Heart left ventricle (tissue), 16 donors: ENCODE measurements at regions not wholly inside any gene's neighbourhood (a gene's known extent, or its start where the extent isn't known, plus 50 kb on each side); places are given as distances from the start of the nearest gene placed in this dataset.

ENCODE experiments used
- ATAC-seq, 4 donors: fragments of 200-7000 bp; cut with Tn5 transposase; one replicate each; pipeline ENCODE4 v1.9.1; 2020 to 2022; ENCODE audit warnings: moderate library complexity in 4 of 4, mild to moderate bottlenecking in 3 of 4, moderate number of reproducible peaks in 1 of 4
- DNase-seq, 5 donors: peaks; one replicate each; pipeline ENCODE4 v3.0.0-alpha.2; 2020
- H3K27ac ChIP-seq, 12 donors: fragments of 200-600 bp; sonication (generic) in 4 of 12; one replicate each; pipeline versions ENCODE4 v1.5.0 to v1.8.0; 2016 to 2022; ENCODE audit warnings: mild to moderate bottlenecking in 2 of 12
- H3K27me3 ChIP-seq, 9 donors: fragments of 200-600 bp; sonication (generic) in 2 of 9; one replicate each; pipeline versions ENCODE4 v1.5.1 to v1.8.0; 2016 to 2022; ENCODE audit warnings: mild to moderate bottlenecking in 3 of 9
- H3K36me3 ChIP-seq, 9 donors: fragments of 200-600 bp; sonication (generic) in 2 of 9; one replicate each; pipeline versions ENCODE4 v1.5.0 to v1.8.0; 2018 to 2022; ENCODE audit warnings: mild to moderate bottlenecking in 2 of 9
- H3K4me1 ChIP-seq, 12 donors: fragments of 200-600 bp; sonication (generic) in 4 of 12; one replicate each; pipeline versions ENCODE4 v1.5.0 to v1.8.0; 2016 to 2022; ENCODE audit warnings: mild to moderate bottlenecking in 3 of 12
- H3K4me3 ChIP-seq, 12 donors: fragments of 200-600 bp; sonication (generic) in 4 of 12; one replicate each; pipeline versions ENCODE4 v1.5.0 to v1.8.0; 2017 to 2022; ENCODE audit warnings: mild to moderate bottlenecking in 9 of 12, moderate library complexity in 4 of 12
- H3K9me3 ChIP-seq, 12 donors: fragments of 200-600 bp; sonication (generic) in 4 of 12; one replicate each; pipeline versions ENCODE4 v1.5.0 to v1.8.0; 2016 to 2022; ENCODE audit warnings: mild to moderate bottlenecking in 1 of 12
- CTCF ChIP-seq, 12 donors: fragments of 200-600 bp; sonication (generic) in 4 of 12; IDR thresholded peaks; one replicate each; pipeline versions ENCODE4 v1.5.0 to v1.8.0; 2018 to 2022; ENCODE audit warnings: antibody characterized with exemption in 12 of 12, mild to moderate bottlenecking in 5 of 12
- POLR2A ChIP-seq, 2 donors: fragments of 450-650 bp; IDR thresholded peaks; one replicate each; pipeline ENCODE4 v1.6.1; 2017; ENCODE audit warnings: antibody characterized with exemption in 2 of 2, mild to moderate bottlenecking in 2 of 2, moderate library complexity in 2 of 2
- WGBS, 4 donors: extraction: QIAGEN DNeasy Blood & Tissue Kit in 2 of 4; methylation state at CpG; one replicate each; pipeline versions ENCODE4 v1.1.5 to v1.1.7; 2013 to 2018; 5-methylcytosine and 5-hydroxymethylcytosine counted together
- intact Hi-C, 10 donors: fragments of 100-400 bp; cut with DNase I; formaldehyde crosslinking; loops; one replicate each; pipeline versions ENCODE4 v1.11.1 to v1.14.2; 2022
- donor health status: ischemic (EF 13 %, LVEDD 7.1; RV severe dilation, severe dysfunction).
- donor health status: healthy with polysubstance abuse.
- donor health status: DM: no; HTN: yes; CAD: no.
- donor health status: DM: no; HTN: no; CAD: no.
- donor health status: ischemic (EF 25% LVEDD 6.9; RV normal size, moderate dysfunction).
- donor health status: ischemic (EF 25% LVEDD 5.7; RV mildly dilated, moderate dysfunction).
- donor health status: healthy.
- donor health status: DM: yes; HTN: yes; CAD: no.
- donor health status: ischemic (EF 35%, LVEDD 5.7; RV mildly dilated, moderate dysfunction).
- donor health status: nonischemic (EF 11% LVEDD 7.7; RV severe dilation, severe dysfunction).
- donor health status: DM: yes; HTN: yes; CAD: no.
- donor health status: PGD.
- donor health status: ischemic (EF 29% LVEDD 5.4; RV normal size, mild dysfunction).
- donor health status: nonischemic (EF 23%, LVEDD 6.1; RV moderate dilation, normal function).

GRCh38 chr11:70727899-70728620 is 329.7 kb downstream of the CTTN start:
- Histone ChIP-seq H3K27me3 (peaks cover 0 to 3% (median 0%) of the 10 kb centered on the region in 9 donors), H3K4me1 (no peaks in the 10 kb centered on the region), H3K36me3 (no peaks in the 10 kb centered on the region), H3K9me3 (peaks cover 0 to 6% (median 0%) of the 10 kb centered on the region in 12 donors), H3K27ac (no peak overlapping the region), H3K4me3 (no peak overlapping the region)
- TF ChIP-seq CTCF (IDR thresholded peaks at IDR 0.05) (no peak), POLR2A (IDR thresholded peaks at IDR 0.05) (no peak)
- 55 to 69% (median 63%) methylated on average over 15 of the region's 15 CpGs for WGBS, 4 donors
- intact Hi-C loops: no loop called here
- DNase-seq (peak in 1 of 5 donors; percentile 6), ATAC-seq (no peak)

GRCh38 chr11:70729949-70730348 is 331.6 kb downstream of the CTTN start:
- Histone ChIP-seq H3K27me3 (peaks cover 0 to 3% (median 0%) of the 10 kb centered on the region in 9 donors), H3K4me3 (no peak overlapping the region), H3K9me3 (peaks cover 0 to 6% (median 0%) of the 10 kb centered on the region in 12 donors), H3K36me3 (no peaks in the 10 kb centered on the region), H3K27ac (no peak overlapping the region), H3K4me1 (no peaks in the 10 kb centered on the region)
- TF ChIP-seq CTCF (IDR thresholded peaks at IDR 0.05) (no peak), POLR2A (IDR thresholded peaks at IDR 0.05) (no peak)
- no peak for DNase-seq
- intact Hi-C loops: no loop called here
- WGBS, 4 donors: 76 to 85% (median 82%) methylated on average over 6 of the region's 6 CpGs
- no peak for ATAC-seq

GRCh38 chr11:70730411-70730810 is 332.1 kb downstream of the CTTN start:
- no peaks in the 10 kb centered on the region for H3K36me3 ChIP-seq
- DNase-seq: peak in 1 of 5 donors; percentile 7
- ATAC-seq: no peak
- WGBS, 4 donors: 84 to 90% (median 89%) methylated on average over 6 of the region's 6 CpGs
- no peak overlapping the region for H3K27ac ChIP-seq
- peaks cover 0 to 6% (median 0%) of the 10 kb centered on the region in 12 donors for H3K9me3 ChIP-seq
- intact Hi-C loops: no loop called here
- H3K27me3 ChIP-seq: no peaks in the 10 kb centered on the region
- no peak for TF ChIP-seq CTCF (IDR thresholded peaks at IDR 0.05)
- no peak for TF ChIP-seq POLR2A (IDR thresholded peaks at IDR 0.05)
- no peak overlapping the region for H3K4me3 ChIP-seq
- H3K4me1 ChIP-seq: no peaks in the 10 kb centered on the region

GRCh38 chr11:70731271-70732022 is 333.1 kb downstream of the CTTN start:
- DNase-seq (peak in 1 of 5 donors; percentile 15), ATAC-seq (no peak)
- Histone ChIP-seq H3K9me3 (peaks cover 0 to 6% (median 0%) of the 10 kb centered on the region in 12 donors), H3K4me1 (no peaks in the 10 kb centered on the region), H3K4me3 (no peak overlapping the region), H3K27me3 (no peaks in the 10 kb centered on the region), H3K36me3 (no peaks in the 10 kb centered on the region), H3K27ac (no peak overlapping the region)
- WGBS, 4 donors: 69 to 77% (median 72%) methylated on average over 11 of the region's 11 CpGs
- intact Hi-C loops: no loop called here
- TF ChIP-seq CTCF (IDR thresholded peaks at IDR 0.05) (no peak), POLR2A (IDR thresholded peaks at IDR 0.05) (no peak)
